ENCODE measurements at regions not wholly inside any gene's neighbourhood (a gene's known extent, or its start where the extent isn't known, plus 50 kb on each side); places are given as distances from the start of the nearest gene placed in this dataset.
"Not testable (repeated sequence)": the region's sequence is repeated elsewhere in the genome, so short reads cannot be mapped to it uniquely, and the experiment has no call there.

DNA sequence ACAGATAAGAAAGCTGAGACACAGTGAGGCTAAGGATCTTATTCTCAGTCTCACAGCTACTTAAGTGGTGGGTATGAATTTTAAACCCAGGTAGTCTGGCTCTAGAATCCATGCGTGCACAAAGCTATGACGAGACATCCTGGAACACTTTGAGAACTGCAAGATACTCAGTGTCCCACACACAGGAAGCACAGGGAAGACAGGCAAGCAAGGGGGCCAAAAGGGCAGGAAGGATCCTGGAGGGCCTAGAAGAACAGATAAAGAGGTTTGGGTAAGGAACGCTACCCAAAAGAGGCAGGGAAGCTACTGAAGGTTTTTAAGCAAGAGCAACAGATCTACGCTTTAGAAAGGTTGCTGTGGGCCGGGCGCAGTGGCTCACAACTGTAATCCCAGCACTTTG, 99.1 kb upstream of the HES1 start:
- H3K9me3 ChIP-seq (ENCODE audit: control insufficient read depth, low read length), result no peaks in the 10 kb centered on the region
- WGBS, 2 donors, result 90 to 93% methylated on average over 6 of the region's 6 CpGs

DNA sequence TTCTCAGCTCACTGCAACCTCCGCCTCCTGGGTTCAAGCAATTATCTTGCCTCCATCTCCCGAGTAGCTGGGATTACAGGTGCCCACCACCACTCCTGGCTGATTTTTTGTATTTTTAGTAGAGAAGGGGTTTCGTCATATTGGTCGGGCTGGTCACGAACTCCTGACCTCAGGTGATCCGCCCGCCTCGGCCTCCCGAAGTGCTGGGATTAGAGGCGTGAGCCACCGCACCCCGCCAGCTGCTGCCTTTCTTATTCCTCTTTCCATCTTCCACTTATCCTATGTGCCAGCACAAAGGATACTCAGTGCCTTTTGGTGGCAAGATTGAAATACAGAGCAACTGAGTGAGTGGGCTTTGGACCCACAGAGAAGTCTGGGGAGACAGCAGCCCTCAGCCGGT, 97.6 kb upstream of the HES1 start:
- H3K4me3 ChIP-seq (ENCODE audit: low read length in 2 of 2); H3K4me1 ChIP-seq (ENCODE audit: control insufficient read depth in 1 of 2, insufficient read depth in 2 of 2, low read length in 2 of 2); H3K27ac ChIP-seq (ENCODE audit: low read depth in 1 of 2, low read length in 2 of 2); ATAC-seq (ENCODE audit: low FRiP score); DNase-seq; H3K9me3 ChIP-seq (ENCODE audit: control insufficient read depth, low read length); intact Hi-C loops (cut with DNase I); H3K36me3 ChIP-seq (ENCODE audit: control insufficient read depth in 1 of 2, insufficient read depth in 2 of 2, low read length in 1 of 2); H3K27me3 ChIP-seq (ENCODE audit: control insufficient read depth in 1 of 2, insufficient read depth in 2 of 2, low read length in 1 of 2): not testable (repeated sequence)
- 94% methylated on average over 13 of the region's 13 CpGs for WGBS, 2 donors

More for the DNA sequence above, 99.1 kb upstream of the HES1 start:
- Histone ChIP-seq H3K27me3 (ENCODE audit: control insufficient read depth in 1 of 2, insufficient read depth in 2 of 2, low read length in 1 of 2) (no peaks in the 10 kb centered on the region), H3K4me3 (ENCODE audit: low read length in 2 of 2) (no peak overlapping the region), H3K27ac (ENCODE audit: low read depth in 1 of 2, low read length in 2 of 2) (no peak overlapping the region), H3K36me3 (ENCODE audit: control insufficient read depth in 1 of 2, insufficient read depth in 2 of 2, low read length in 1 of 2) (no peaks in the 10 kb centered on the region), H3K4me1 (ENCODE audit: control insufficient read depth in 1 of 2, insufficient read depth in 2 of 2, low read length in 2 of 2) (no peaks in the 10 kb centered on the region)
- intact Hi-C loops (cut with DNase I), result no loop called here
- DNase-seq, result no peak
- no peak for ATAC-seq (ENCODE audit: low FRiP score)

DNA sequence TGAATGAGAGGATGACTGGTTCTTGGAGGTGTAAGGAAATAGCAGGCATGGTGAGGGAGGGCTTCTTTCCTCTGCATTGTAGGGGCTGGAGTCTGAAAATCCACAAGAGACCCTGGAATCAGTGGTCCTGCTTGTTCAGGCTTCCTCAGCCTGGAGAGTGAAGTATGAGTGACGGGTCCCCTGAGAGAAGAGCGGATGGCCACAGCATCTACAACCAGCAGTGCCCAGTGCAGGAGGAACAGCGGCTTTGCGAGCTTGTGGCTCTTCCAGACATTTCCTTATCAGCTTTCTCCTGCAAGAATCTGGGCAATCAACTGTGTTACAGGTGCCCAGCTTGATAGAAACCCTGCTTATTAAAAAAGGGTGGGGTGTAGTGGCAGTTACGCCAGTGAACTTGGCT, 97.0 kb upstream of the HES1 start:
- no peaks in the 10 kb centered on the region for H3K4me1 ChIP-seq (ENCODE audit: control insufficient read depth in 1 of 2, insufficient read depth in 2 of 2, low read length in 2 of 2)
- ATAC-seq (ENCODE audit: low FRiP score), result no peak
- intact Hi-C loops (cut with DNase I), result no loop called here
- no peak for DNase-seq
- H3K9me3 ChIP-seq (ENCODE audit: control insufficient read depth, low read length), result no peaks in the 10 kb centered on the region
- WGBS, 2 donors, result 96 to 98% methylated on average over 5 of the region's 5 CpGs
- H3K27me3 ChIP-seq (ENCODE audit: control insufficient read depth in 1 of 2, insufficient read depth in 2 of 2, low read length in 1 of 2), result no peaks in the 10 kb centered on the region
- no peak overlapping the region for H3K27ac ChIP-seq (ENCODE audit: low read depth in 1 of 2, low read length in 2 of 2)
- H3K36me3 ChIP-seq (ENCODE audit: control insufficient read depth in 1 of 2, insufficient read depth in 2 of 2, low read length in 1 of 2), result no peaks in the 10 kb centered on the region
- no peak overlapping the region for H3K4me3 ChIP-seq (ENCODE audit: low read length in 2 of 2)

- ATAC-seq (ENCODE audit: low FRiP score) (no peak), DNase-seq (no peak)
- Histone ChIP-seq H3K4me3 (ENCODE audit: low read length in 2 of 2) (no peak overlapping the region), H3K27me3 (ENCODE audit: control insufficient read depth in 1 of 2, insufficient read depth in 2 of 2, low read length in 1 of 2) (no peaks in the 10 kb centered on the region), H3K27ac (ENCODE audit: low read depth in 1 of 2, low read length in 2 of 2) (no peak overlapping the region), H3K9me3 (ENCODE audit: control insufficient read depth, low read length) (no peaks in the 10 kb centered on the region), H3K36me3 (ENCODE audit: control insufficient read depth in 1 of 2, insufficient read depth in 2 of 2, low read length in 1 of 2) (no peaks in the 10 kb centered on the region), H3K4me1 (ENCODE audit: control insufficient read depth in 1 of 2, insufficient read depth in 2 of 2, low read length in 2 of 2) (no peaks in the 10 kb centered on the region)
- WGBS, 2 donors, result 79 to 82% methylated on average over 15 of the region's 15 CpGs
- intact Hi-C loops (cut with DNase I), result no loop called here
Measured at GRCh38 chr3:194040516-194041273, 95.3 kb upstream of the HES1 start.

DNA sequence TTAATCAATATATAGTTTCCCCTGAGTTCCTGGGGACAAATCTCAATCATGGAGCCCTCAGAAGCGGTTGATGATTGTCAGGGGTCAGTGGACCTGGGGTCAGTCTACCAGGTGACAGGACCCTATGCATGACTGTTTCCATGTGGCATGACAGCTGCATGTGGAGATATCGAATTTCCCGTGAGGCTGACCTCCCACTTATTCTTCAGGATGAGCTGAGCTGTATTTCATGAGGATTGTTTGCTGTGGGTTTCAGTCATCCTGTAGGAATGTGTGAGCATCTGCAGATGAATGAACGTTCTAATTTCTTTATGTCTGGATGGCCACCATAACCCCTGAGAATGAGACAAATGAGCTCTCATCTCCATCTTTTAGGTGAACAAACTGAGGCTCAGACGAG, 93.0 kb upstream of the HES1 start:
- no peaks in the 10 kb centered on the region for H3K9me3 ChIP-seq (ENCODE audit: control insufficient read depth, low read length)
- no peaks in the 10 kb centered on the region for H3K27me3 ChIP-seq (ENCODE audit: control insufficient read depth in 1 of 2, insufficient read depth in 2 of 2, low read length in 1 of 2)
- no peak overlapping the region for H3K27ac ChIP-seq (ENCODE audit: low read depth in 1 of 2, low read length in 2 of 2)
- no peak overlapping the region for H3K4me3 ChIP-seq (ENCODE audit: low read length in 2 of 2)
- no peaks in the 10 kb centered on the region for H3K4me1 ChIP-seq (ENCODE audit: control insufficient read depth in 1 of 2, insufficient read depth in 2 of 2, low read length in 2 of 2)
- H3K36me3 ChIP-seq (ENCODE audit: control insufficient read depth in 1 of 2, insufficient read depth in 2 of 2, low read length in 1 of 2), result no peaks in the 10 kb centered on the region
- no peak for ATAC-seq (ENCODE audit: low FRiP score)
- 91 to 92% methylated on average over 5 of the region's 5 CpGs for WGBS, 2 donors
- no peak for DNase-seq
- intact Hi-C loops (cut with DNase I), result no loop called here

- Histone ChIP-seq H3K27ac (ENCODE audit: low read depth in 1 of 2, low read length in 2 of 2) (no peak overlapping the region), H3K36me3 (ENCODE audit: control insufficient read depth in 1 of 2, insufficient read depth in 2 of 2, low read length in 1 of 2) (no peaks in the 10 kb centered on the region), H3K27me3 (ENCODE audit: control insufficient read depth in 1 of 2, insufficient read depth in 2 of 2, low read length in 1 of 2) (no peaks in the 10 kb centered on the region), H3K4me3 (ENCODE audit: low read length in 2 of 2) (no peak overlapping the region), H3K9me3 (ENCODE audit: control insufficient read depth, low read length) (no peaks in the 10 kb centered on the region), H3K4me1 (ENCODE audit: control insufficient read depth in 1 of 2, insufficient read depth in 2 of 2, low read length in 2 of 2) (no peaks in the 10 kb centered on the region)
- 93 to 95% methylated on average over 3 of the region's 3 CpGs for WGBS, 2 donors
- ATAC-seq (ENCODE audit: low FRiP score), result no peak
- intact Hi-C loops (cut with DNase I), result no loop called here
- no peak for DNase-seq
Measured at GRCh38 chr3:194043516-194043915, 92.4 kb upstream of the HES1 start.

- intact Hi-C loops (cut with DNase I), result no loop called here
- Histone ChIP-seq H3K9me3 (ENCODE audit: control insufficient read depth, low read length) (peaks cover 1% of the 10 kb centered on the region), H3K36me3 (ENCODE audit: control insufficient read depth in 1 of 2, insufficient read depth in 2 of 2, low read length in 1 of 2) (no peaks in the 10 kb centered on the region), H3K4me1 (ENCODE audit: control insufficient read depth in 1 of 2, insufficient read depth in 2 of 2, low read length in 2 of 2) (no peaks in the 10 kb centered on the region), H3K4me3 (ENCODE audit: low read length in 2 of 2) (no peak overlapping the region), H3K27ac (ENCODE audit: low read depth in 1 of 2, low read length in 2 of 2) (no peak overlapping the region), H3K27me3 (ENCODE audit: control insufficient read depth in 1 of 2, insufficient read depth in 2 of 2, low read length in 1 of 2) (no peaks in the 10 kb centered on the region)
- DNase-seq, result no peak
- 92 to 100% methylated on average over 1 of the region's 1 CpG for WGBS, 2 donors
- ATAC-seq (ENCODE audit: low FRiP score), result no peak
Measured at GRCh38 chr3:194045289-194045688, 90.7 kb upstream of the HES1 start.

DNA sequence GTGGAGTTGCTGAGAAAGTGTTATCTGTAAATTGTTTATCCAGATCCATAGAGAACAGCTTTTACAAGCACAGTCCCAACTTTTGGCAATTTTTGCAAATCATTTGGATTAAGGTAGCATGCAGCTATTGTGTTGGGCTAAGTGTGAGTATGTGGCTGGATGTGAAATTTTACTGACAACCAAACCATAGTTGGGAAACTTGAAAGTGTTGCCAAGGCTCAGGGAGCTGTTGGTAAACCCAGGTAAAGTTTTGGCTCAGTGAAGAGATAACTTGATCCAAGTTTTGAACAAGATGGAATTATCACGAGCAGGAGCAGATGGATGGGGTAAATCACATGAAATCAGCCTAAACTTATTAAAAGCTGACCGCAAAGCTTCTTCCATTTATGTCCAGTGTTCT, 90.0 kb upstream of the HES1 start:
- ATAC-seq (ENCODE audit: low FRiP score), result no peak
- no peaks in the 10 kb centered on the region for H3K4me1 ChIP-seq (ENCODE audit: control insufficient read depth in 1 of 2, insufficient read depth in 2 of 2, low read length in 2 of 2)
- DNase-seq, result no peak
- no peaks in the 10 kb centered on the region for H3K27me3 ChIP-seq (ENCODE audit: control insufficient read depth in 1 of 2, insufficient read depth in 2 of 2, low read length in 1 of 2)
- intact Hi-C loops (cut with DNase I), result no loop called here
- H3K27ac ChIP-seq (ENCODE audit: low read depth in 1 of 2, low read length in 2 of 2), result no peak overlapping the region
- no peak overlapping the region for H3K4me3 ChIP-seq (ENCODE audit: low read length in 2 of 2)
- no peaks in the 10 kb centered on the region for H3K36me3 ChIP-seq (ENCODE audit: control insufficient read depth in 1 of 2, insufficient read depth in 2 of 2, low read length in 1 of 2)
- peaks cover 2% of the 10 kb centered on the region for H3K9me3 ChIP-seq (ENCODE audit: control insufficient read depth, low read length)
- 96 to 97% methylated on average over 2 of the region's 2 CpGs for WGBS, 2 donors

GRCh38 chr3:194046531-194046930, 89.4 kb upstream of the HES1 start:
- Histone ChIP-seq H3K27me3 (ENCODE audit: control insufficient read depth in 1 of 2, insufficient read depth in 2 of 2, low read length in 1 of 2) (no peaks in the 10 kb centered on the region), H3K36me3 (ENCODE audit: control insufficient read depth in 1 of 2, insufficient read depth in 2 of 2, low read length in 1 of 2) (no peaks in the 10 kb centered on the region), H3K9me3 (ENCODE audit: control insufficient read depth, low read length) (peaks cover 7% of the 10 kb centered on the region), H3K27ac (ENCODE audit: low read depth in 1 of 2, low read length in 2 of 2) (no peak overlapping the region), H3K4me3 (ENCODE audit: low read length in 2 of 2) (no peak overlapping the region), H3K4me1 (ENCODE audit: control insufficient read depth in 1 of 2, insufficient read depth in 2 of 2, low read length in 2 of 2) (no peaks in the 10 kb centered on the region)
- WGBS, 2 donors, result 95 to 97% methylated on average over 1 of the region's 1 CpG
- ATAC-seq (ENCODE audit: low FRiP score) (no peak), DNase-seq (no peak)
- intact Hi-C loops (cut with DNase I), result no loop called here

All from aorta (tissue), 5 donors.